SU-DHL-6 (cell line): ENCODE measurements at regions not wholly inside any gene's neighbourhood (a gene's known extent, or its start where the extent isn't known, plus 50 kb on each side); places are given as distances from the start of the nearest gene placed in this dataset.

Experiments used
- H2AFZ ChIP-seq: fragments of 200-600 bp; sonication (generic); 2 replicates; pipeline ENCODE4 v1.6.1; 2014; ENCODE audit warnings: low read depth, mild to moderate bottlenecking, moderate library complexity, mixed read lengths, antibody characterized with exemption, low read length; ENCODE audit not compliant: severe bottlenecking
- H3F3A ChIP-seq: fragments of 200-600 bp; shearing (Covaris generic); 2 replicates; pipeline ENCODE4 v1.6.0; 2016; ENCODE audit warnings: antibody characterized with exemption, mild to moderate bottlenecking; ENCODE audit not compliant: insufficient read depth
- H3K27ac ChIP-seq: fragments of 200-600 bp; sonication (generic); 2 replicates; pipeline ENCODE4 v1.5.1; 2016; ENCODE audit warnings: low read depth, mild to moderate bottlenecking, low read length, moderate library complexity, mixed read lengths
- H3K27me3 ChIP-seq: fragments of 200-600 bp; sonication (generic), shearing (Covaris generic); 2 replicates; pipeline ENCODE4 v1.6.0; 2014; ENCODE audit warnings: mild to moderate bottlenecking, low read length
- H3K36me3 ChIP-seq: fragments of 200-600 bp; sonication (generic); 2 replicates; pipeline ENCODE4 v1.6.1; 2014; ENCODE audit warnings: mild to moderate bottlenecking, low read length, mixed read lengths
- H3K4me2 ChIP-seq: fragments of 300-600, 200-600 bp; shearing (Covaris generic), sonication (generic); 2 replicates; pipeline ENCODE4 v1.6.0; 2014; ENCODE audit warnings: low read length, low read depth, mild to moderate bottlenecking; ENCODE audit not compliant: poor library complexity, severe bottlenecking
- H3K4me3 ChIP-seq: fragments of 200-600 bp; sonication (generic); 2 replicates; pipeline ENCODE4 v1.5.1; 2014; ENCODE audit warnings: antibody characterized with exemption, low read length, mild to moderate bottlenecking, mixed read lengths; ENCODE audit not compliant: insufficient read depth, poor library complexity, severe bottlenecking
- H3K79me2 ChIP-seq: fragments of 200-600 bp; sonication (generic); 2 replicates; pipeline ENCODE4 v1.6.1; 2014; ENCODE audit warnings: mild to moderate bottlenecking, low read length, moderate library complexity; ENCODE audit not compliant: insufficient read depth
- H3K9ac ChIP-seq: fragments of 200-600 bp; sonication (generic); 2 replicates; pipeline ENCODE4 v1.7.0; 2014; ENCODE audit warnings: mild to moderate bottlenecking, low read length
- H3K9me2 ChIP-seq: fragments of 200-600 bp; sonication (generic); replicated peaks from 2 replicates; pipeline ENCODE4 v1.6.1; 2014; ENCODE audit warnings: low read length; ENCODE audit not compliant: insufficient read depth
- H3K9me3 ChIP-seq: fragments of 200-600 bp; sonication (generic); 2 replicates; pipeline ENCODE4 v1.6.1; 2014; ENCODE audit warnings: low read length, mixed read lengths; ENCODE audit not compliant: insufficient read depth
- H4K20me1 ChIP-seq: fragments of 200-600 bp; sonication (generic); 2 replicates; pipeline ENCODE4 v1.6.1; 2014; ENCODE audit warnings: low read depth, mild to moderate bottlenecking, antibody characterized with exemption, low read length, moderate library complexity, mixed read lengths
- EZH2phosphoT487 ChIP-seq: fragments of 200-600 bp; sonication (generic), shearing (Covaris generic); conservative IDR thresholded peaks from 2 replicates; pipeline ENCODE4 v1.6.1; 2018; ENCODE audit warnings: mild to moderate bottlenecking, antibody characterized with exemption, low read length, moderate library complexity, mixed read lengths
- TF ChIP-seq, protein P1 (sequence below): fragments of 200-600 bp; sonication (generic); IDR thresholded peaks from one replicate; pipeline ENCODE4 v1.5.1; 2017; ENCODE audit warnings: antibody characterized with exemption, mild to moderate bottlenecking, low read length, moderate library complexity; ENCODE audit not compliant: insufficient read depth, poor library complexity, severe bottlenecking

DNA sequence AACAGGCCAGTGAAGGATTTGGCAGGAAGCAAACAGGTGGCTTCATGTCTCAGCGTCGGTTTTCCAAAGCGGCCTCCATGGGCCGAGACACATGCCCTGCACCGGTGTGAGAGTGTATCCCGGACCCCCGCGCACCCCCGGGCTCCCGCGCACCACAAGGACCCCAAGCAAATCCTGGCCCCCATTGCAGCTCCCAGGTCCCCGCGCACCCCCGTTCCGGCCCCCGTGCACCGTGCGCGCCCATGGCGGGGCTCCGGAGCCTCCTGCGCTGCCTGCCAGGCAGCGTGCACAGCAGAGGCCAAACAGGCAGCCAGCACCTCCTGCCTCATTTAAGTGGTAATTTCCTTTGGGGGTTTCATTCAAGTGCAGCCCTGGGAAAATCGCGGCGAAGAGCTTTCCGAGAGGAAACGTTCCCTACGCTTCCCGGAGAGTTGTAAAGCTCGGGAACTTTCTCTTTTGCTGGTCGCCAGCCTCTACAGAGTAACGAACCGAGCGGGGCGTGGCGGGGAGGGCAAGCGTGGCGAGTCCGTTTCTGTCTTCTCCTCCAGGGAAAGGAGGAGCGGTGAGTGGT, 145.5 kb upstream of the SLC24A2 start:
- Histone ChIP-seq H3K36me3 (no peaks in the 10 kb centered on the region), H3K27me3 (no peaks in the 10 kb centered on the region), H3K79me2 (no peaks in the 10 kb centered on the region), H2AFZ (no peak overlapping the region), H3K9ac (no peak overlapping the region), H3K4me3 (no peak overlapping the region), H4K20me1 (no peaks in the 10 kb centered on the region), H3F3A (no peaks in the 10 kb centered on the region), H3K9me3 (no peaks in the 10 kb centered on the region), H3K4me2 (no peak overlapping the region), H3K9me2 (no peaks in the 10 kb centered on the region), H3K27ac (no peak overlapping the region)
- TF ChIP-seq EZH2phosphoT487, result no peak
- TF ChIP-seq, protein P1, sequence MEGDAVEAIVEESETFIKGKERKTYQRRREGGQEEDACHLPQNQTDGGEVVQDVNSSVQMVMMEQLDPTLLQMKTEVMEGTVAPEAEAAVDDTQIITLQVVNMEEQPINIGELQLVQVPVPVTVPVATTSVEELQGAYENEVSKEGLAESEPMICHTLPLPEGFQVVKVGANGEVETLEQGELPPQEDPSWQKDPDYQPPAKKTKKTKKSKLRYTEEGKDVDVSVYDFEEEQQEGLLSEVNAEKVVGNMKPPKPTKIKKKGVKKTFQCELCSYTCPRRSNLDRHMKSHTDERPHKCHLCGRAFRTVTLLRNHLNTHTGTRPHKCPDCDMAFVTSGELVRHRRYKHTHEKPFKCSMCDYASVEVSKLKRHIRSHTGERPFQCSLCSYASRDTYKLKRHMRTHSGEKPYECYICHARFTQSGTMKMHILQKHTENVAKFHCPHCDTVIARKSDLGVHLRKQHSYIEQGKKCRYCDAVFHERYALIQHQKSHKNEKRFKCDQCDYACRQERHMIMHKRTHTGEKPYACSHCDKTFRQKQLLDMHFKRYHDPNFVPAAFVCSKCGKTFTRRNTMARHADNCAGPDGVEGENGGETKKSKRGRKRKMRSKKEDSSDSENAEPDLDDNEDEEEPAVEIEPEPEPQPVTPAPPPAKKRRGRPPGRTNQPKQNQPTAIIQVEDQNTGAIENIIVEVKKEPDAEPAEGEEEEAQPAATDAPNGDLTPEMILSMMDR, result no peak

DNA sequence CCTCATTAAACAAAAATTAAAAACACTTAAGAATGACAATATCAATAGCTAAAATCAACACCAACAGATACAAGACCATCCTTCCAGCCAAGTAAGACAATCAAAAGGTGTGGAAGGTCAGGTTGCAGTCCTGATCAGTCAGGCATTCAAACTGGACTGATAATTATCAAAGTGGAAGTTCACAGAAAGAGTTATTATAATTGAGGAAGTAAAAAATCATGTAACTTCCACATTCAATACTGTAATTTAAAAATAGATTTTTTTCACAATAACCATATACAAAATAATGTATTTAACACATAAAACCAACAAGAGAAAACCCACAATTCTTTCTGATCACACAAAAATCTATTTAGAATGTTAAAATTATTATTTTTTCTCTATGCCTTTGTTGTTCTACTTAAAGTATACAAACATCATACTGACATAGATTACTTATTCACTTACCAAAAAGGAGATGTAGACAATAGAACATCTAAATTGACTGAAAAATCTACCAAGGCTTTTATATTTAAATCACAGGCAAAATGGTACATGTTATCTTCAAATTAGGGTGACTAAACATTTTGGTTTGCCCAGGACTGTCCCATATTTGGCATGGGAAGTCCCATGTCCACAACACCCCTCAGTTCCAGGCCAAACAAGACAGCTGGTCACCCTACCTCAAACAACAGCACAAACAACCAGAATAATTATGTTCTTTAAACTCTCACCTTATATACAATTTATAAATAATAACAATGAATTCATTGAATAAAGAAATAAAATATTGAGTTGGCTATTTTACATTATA, 142.5 kb upstream of the SLC24A2 start:
- H3K4me2 ChIP-seq, result no peak overlapping the region
- no peak overlapping the region for H3K4me3 ChIP-seq
- H3K9ac ChIP-seq, result no peak overlapping the region
- no peaks in the 10 kb centered on the region for H3K79me2 ChIP-seq
- H3K36me3 ChIP-seq, result no peaks in the 10 kb centered on the region
- no peaks in the 10 kb centered on the region for H3K9me3 ChIP-seq
- TF ChIP-seq, protein P1, result no peak
- no peak for TF ChIP-seq EZH2phosphoT487
- no peaks in the 10 kb centered on the region for H3F3A ChIP-seq
- H3K27ac ChIP-seq, result no peak overlapping the region
- H4K20me1 ChIP-seq, result no peaks in the 10 kb centered on the region
- H3K27me3 ChIP-seq, result no peaks in the 10 kb centered on the region
- no peaks in the 10 kb centered on the region for H3K9me2 ChIP-seq
- H2AFZ ChIP-seq, result no peak overlapping the region

DNA sequence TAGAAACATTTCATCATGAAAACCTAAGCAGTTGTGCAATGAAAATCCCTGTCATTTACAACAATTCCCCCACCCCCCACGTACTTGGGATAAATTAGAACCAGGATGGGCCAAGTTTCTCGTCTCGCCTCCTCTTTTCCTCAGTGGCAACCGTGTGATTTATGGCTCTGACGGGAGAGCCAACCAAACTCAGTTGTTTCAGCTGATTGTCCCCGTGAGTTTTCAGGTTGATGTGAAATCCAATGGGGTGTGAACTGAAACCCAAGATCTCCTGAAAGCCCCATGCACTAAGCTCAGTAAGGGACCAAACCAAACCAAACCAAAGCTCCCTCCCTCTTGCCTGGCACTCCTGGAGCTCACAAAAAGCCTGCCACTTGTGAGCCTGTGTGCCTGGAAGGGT, 138.7 kb upstream of the SLC24A2 start:
- H3F3A ChIP-seq, result no peaks in the 10 kb centered on the region
- no peak for TF ChIP-seq EZH2phosphoT487
- TF ChIP-seq, protein P1, result no peak

More for the DNA sequence above, 138.7 kb upstream of the SLC24A2 start:
- Histone ChIP-seq H3K27me3 (no peaks in the 10 kb centered on the region), H3K79me2 (no peaks in the 10 kb centered on the region), H2AFZ (no peak overlapping the region), H3K27ac (no peak overlapping the region), H3K4me3 (no peak overlapping the region), H3K9me3 (no peaks in the 10 kb centered on the region), H4K20me1 (no peaks in the 10 kb centered on the region), H3K9ac (no peak overlapping the region), H3K36me3 (no peaks in the 10 kb centered on the region), H3K4me2 (no peak overlapping the region), H3K9me2 (no peaks in the 10 kb centered on the region)
